CD14-positive monocyte (primary cell): ENCODE measurements at regions not wholly inside any gene's neighbourhood (a gene's known extent, or its start where the extent isn't known, plus 50 kb on each side); places are given as distances from the start of the nearest gene placed in this dataset.

Source experiments
- DNase-seq, 3 donors: peaks; one replicate each; pipeline ENCODE4 v3.0.0-alpha.2; 2011 to 2022
- H2AFZ ChIP-seq: 2 replicates; pipeline ENCODE4 v1.6.0; 2012; ENCODE audit warnings: mild to moderate bottlenecking, low read depth, low read length, inconsistent platforms; ENCODE audit not compliant: insufficient read depth, poor library complexity, severe bottlenecking
- H3K27ac ChIP-seq, 2 donors: 1 replicate in 1 of 2; 2 replicates in 1 of 2; pipeline ENCODE4 v1.5.1; 2012 to 2013; ENCODE audit warnings: low read length in 2 of 2, control low read depth in 1 of 2, inconsistent platforms in 1 of 2, low read depth in 1 of 2, mild to moderate bottlenecking in 1 of 2
- H3K27me3 ChIP-seq, 2 donors: one replicate each; pipeline versions ENCODE4 v1.6.0 to v1.6.1; 2011 to 2013; ENCODE audit warnings: low read length in 2 of 2; ENCODE audit not compliant: control insufficient read depth in 2 of 2, insufficient read depth in 2 of 2
- H3K36me3 ChIP-seq, 2 donors: replicated peaks in 1 of 2; 1 replicate in 1 of 2; 2 replicates in 1 of 2; pipeline versions ENCODE4 v1.5.1 to v1.6.1; 2012 to 2013; ENCODE audit warnings: low read length in 2 of 2, control low read depth in 1 of 2, inconsistent platforms in 1 of 2, mild to moderate bottlenecking in 1 of 2; ENCODE audit not compliant: insufficient read depth in 2 of 2, control insufficient read depth in 1 of 2
- H3K4me1 ChIP-seq, 2 donors: 1 replicate in 1 of 2; 2 replicates in 1 of 2; pipeline versions ENCODE4 v1.5.1 to v1.6.1; 2012 to 2013; ENCODE audit warnings: low read length in 2 of 2, control low read depth in 1 of 2, inconsistent platforms in 1 of 2, mild to moderate bottlenecking in 1 of 2, moderate library complexity in 1 of 2; ENCODE audit not compliant: insufficient read depth in 2 of 2, control insufficient read depth in 1 of 2
- H3K4me2 ChIP-seq: replicated peaks from 2 replicates; pipeline ENCODE3; 2012; ENCODE audit warnings: low read length, moderate library complexity, mild to moderate bottlenecking; ENCODE audit not compliant: poor library complexity, severe bottlenecking; ENCODE audit errors: extremely low read depth
- H3K4me3 ChIP-seq, 3 experiments: fragments of 200-600 bp in 1 of 3; sonication (generic) in 1 of 3; replicated peaks in 1 of 3; 1 replicate in 2 of 3; 2 replicates in 1 of 3; pipeline ENCODE4 v1.5.1; 2011 to 2013; ENCODE audit warnings: low read length in 3 of 3, mild to moderate bottlenecking in 3 of 3, control low read depth in 2 of 3, low read depth in 2 of 3, inconsistent platforms in 1 of 3, moderate library complexity in 1 of 3
- H3K79me2 ChIP-seq: 2 replicates; pipeline ENCODE4 v1.6.0; 2012; ENCODE audit warnings: mild to moderate bottlenecking, control low read depth, inconsistent platforms, low read length, moderate library complexity; ENCODE audit not compliant: insufficient read depth
- H3K9ac ChIP-seq: 2 replicates; pipeline ENCODE4 v1.6.0; 2017; ENCODE audit warnings: low read length, mild to moderate bottlenecking; ENCODE audit not compliant: insufficient read depth, poor library complexity, severe bottlenecking
- H3K9me3 ChIP-seq, 2 donors: replicated peaks in 1 of 2; 1 replicate in 1 of 2; 2 replicates in 1 of 2; pipeline versions ENCODE4 v1.5.1 to v1.6.1; 2012 to 2013; ENCODE audit warnings: low read length in 2 of 2, control low read depth in 1 of 2; ENCODE audit not compliant: control insufficient read depth in 1 of 2, insufficient read depth in 1 of 2
- H4K20me1 ChIP-seq: 2 replicates; pipeline ENCODE4 v1.6.0; 2012; ENCODE audit warnings: mild to moderate bottlenecking, low read length, control low read depth, moderate library complexity; ENCODE audit not compliant: insufficient read depth
- H3K27ac Mint-ChIP-seq, 7 donors: one replicate each; pipeline ENCODE4 v1.8.0; 2020; ENCODE audit warnings: mild to moderate bottlenecking in 7 of 7, mixed read lengths in 7 of 7, moderate library complexity in 6 of 7, inconsistent platforms in 2 of 7
- H3K27me3 Mint-ChIP-seq, 3 donors: one replicate each; pipeline ENCODE4 v1.8.0; 2021 to 2022; ENCODE audit warnings: low read depth in 3 of 3, mild to moderate bottlenecking in 3 of 3, mixed read lengths in 3 of 3, moderate library complexity in 3 of 3, inconsistent platforms in 1 of 3
- H3K36me3 Mint-ChIP-seq, 2 donors: one replicate each; pipeline ENCODE4 v1.8.0; 2020; ENCODE audit warnings: mixed read lengths in 2 of 2, inconsistent platforms in 1 of 2, mild to moderate bottlenecking in 1 of 2
- H3K4me1 Mint-ChIP-seq: one replicate; pipeline ENCODE4 v1.8.0; 2020; ENCODE audit warnings: mild to moderate bottlenecking, mixed read lengths
- H3K4me3 Mint-ChIP-seq, 2 donors: one replicate each; pipeline ENCODE4 v1.8.0; 2020; ENCODE audit warnings: mild to moderate bottlenecking in 2 of 2, mixed read lengths in 2 of 2, moderate library complexity in 1 of 2
- H3K9me3 Mint-ChIP-seq, 7 donors: one replicate each; pipeline ENCODE4 v1.8.0; 2020 to 2022; ENCODE audit warnings: mixed read lengths in 7 of 7, mild to moderate bottlenecking in 6 of 7, moderate library complexity in 6 of 7, inconsistent platforms in 2 of 7
- WGBS: methylation state at CpG from one replicate; pipeline ENCODE4 v1.1.5; 2013; ENCODE audit warnings: missing lambda C conversion rate; ENCODE audit not compliant: insufficient coverage; 5-methylcytosine and 5-hydroxymethylcytosine counted together
- intact Hi-C, 2 donors: fragments of 100-400 bp; cut with micrococcal nuclease; formaldehyde crosslinking; loops; one replicate each; pipeline versions ENCODE4 v1.15.0 to v1.15.1; 2023
- TF ChIP-seq, protein P1 (sequence below): fragments of 200-600 bp; IDR thresholded peaks from one replicate; pipeline ENCODE4 v1.8.0; 2022; ENCODE audit warnings: antibody characterized with exemption, mild to moderate bottlenecking

DNA sequence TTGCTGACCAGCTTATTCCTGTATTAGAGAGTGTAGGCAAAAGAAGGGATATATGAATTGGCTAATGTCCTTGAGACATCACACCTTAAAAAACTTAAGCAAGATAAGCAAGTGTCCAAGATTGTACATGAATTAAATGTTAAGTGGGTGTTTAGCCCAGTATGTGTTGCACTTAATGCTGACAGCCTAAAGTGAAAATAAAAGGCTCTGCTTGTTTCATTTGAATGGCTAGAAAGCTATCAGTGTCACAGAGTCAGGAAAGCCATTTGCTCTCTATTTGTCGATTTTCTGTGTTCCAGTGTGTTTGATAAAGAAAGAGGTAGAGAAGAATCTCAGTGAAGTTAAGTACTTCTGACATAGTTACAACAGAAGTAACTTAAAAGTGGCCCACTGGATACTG is 744.9 kb downstream of the ANKRD7 start:
- Mint-ChIP-seq H3K4me1 (no peaks in the 10 kb centered on the region), H3K36me3 (no peaks in the 10 kb centered on the region), H3K9me3 (no peaks in the 10 kb centered on the region), H3K27ac (no peak overlapping the region), H3K4me3 (no peak overlapping the region), H3K27me3 (peaks cover 0 to 2% (median 2%) of the 10 kb centered on the region in 3 donors)
- H3K4me3 ChIP-seq: no peak overlapping the region
- H3K4me2 ChIP-seq: no peak overlapping the region
- no peak overlapping the region for H3K27ac ChIP-seq
- TF ChIP-seq, protein P1, sequence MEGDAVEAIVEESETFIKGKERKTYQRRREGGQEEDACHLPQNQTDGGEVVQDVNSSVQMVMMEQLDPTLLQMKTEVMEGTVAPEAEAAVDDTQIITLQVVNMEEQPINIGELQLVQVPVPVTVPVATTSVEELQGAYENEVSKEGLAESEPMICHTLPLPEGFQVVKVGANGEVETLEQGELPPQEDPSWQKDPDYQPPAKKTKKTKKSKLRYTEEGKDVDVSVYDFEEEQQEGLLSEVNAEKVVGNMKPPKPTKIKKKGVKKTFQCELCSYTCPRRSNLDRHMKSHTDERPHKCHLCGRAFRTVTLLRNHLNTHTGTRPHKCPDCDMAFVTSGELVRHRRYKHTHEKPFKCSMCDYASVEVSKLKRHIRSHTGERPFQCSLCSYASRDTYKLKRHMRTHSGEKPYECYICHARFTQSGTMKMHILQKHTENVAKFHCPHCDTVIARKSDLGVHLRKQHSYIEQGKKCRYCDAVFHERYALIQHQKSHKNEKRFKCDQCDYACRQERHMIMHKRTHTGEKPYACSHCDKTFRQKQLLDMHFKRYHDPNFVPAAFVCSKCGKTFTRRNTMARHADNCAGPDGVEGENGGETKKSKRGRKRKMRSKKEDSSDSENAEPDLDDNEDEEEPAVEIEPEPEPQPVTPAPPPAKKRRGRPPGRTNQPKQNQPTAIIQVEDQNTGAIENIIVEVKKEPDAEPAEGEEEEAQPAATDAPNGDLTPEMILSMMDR: no peak
- H3K27me3 ChIP-seq: no peaks in the 10 kb centered on the region
- no peaks in the 10 kb centered on the region for H3K36me3 ChIP-seq
- H2AFZ ChIP-seq: no peak overlapping the region
- H3K9ac ChIP-seq: no peak overlapping the region
- H4K20me1 ChIP-seq: no peaks in the 10 kb centered on the region
- H3K9me3 ChIP-seq: no peaks in the 10 kb centered on the region
- H3K79me2 ChIP-seq: no peaks in the 10 kb centered on the region
- no CpG with 5 or more reads among the region's 1 CpG for WGBS
- intact Hi-C loops: no loop called here
- no peaks in the 10 kb centered on the region for H3K4me1 ChIP-seq
- no peak for DNase-seq

DNA sequence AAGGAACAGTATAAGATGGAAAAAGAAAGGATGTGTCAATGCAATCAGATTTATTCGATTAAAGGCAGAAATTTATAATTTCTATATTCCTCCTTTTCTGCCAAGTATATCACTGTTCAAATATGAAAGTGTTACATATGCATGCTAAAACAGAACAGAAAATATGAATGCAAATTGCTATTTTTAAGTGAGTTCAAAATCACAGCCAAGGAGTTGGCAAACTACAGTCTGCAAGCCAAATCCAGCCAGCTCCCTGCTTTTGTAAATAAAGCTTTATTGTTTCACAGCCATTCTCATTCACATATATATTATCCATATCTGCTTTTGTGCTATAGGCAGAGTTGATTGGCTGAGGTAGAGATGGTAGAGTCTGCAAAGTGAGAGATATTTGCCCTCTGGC is 747.2 kb downstream of the ANKRD7 start:
- no peak overlapping the region for H3K27ac Mint-ChIP-seq
- Histone ChIP-seq H3K4me1 (no peaks in the 10 kb centered on the region), H3K9me3 (no peaks in the 10 kb centered on the region), H3K4me3 (no peak overlapping the region), H3K79me2 (no peaks in the 10 kb centered on the region), H3K27ac (no peak overlapping the region), H3K4me2 (no peak overlapping the region), H3K36me3 (no peaks in the 10 kb centered on the region), H3K27me3 (no peaks in the 10 kb centered on the region), H4K20me1 (no peaks in the 10 kb centered on the region), H3K9ac (no peak overlapping the region), H2AFZ (no peak overlapping the region)
- no CpG with 5 or more reads among the region's 1 CpG for WGBS
- no peak for DNase-seq
- H3K4me3 Mint-ChIP-seq: no peak overlapping the region
- no peaks in the 10 kb centered on the region for H3K9me3 Mint-ChIP-seq
- H3K27me3 Mint-ChIP-seq: peaks cover 0 to 2% (median 2%) of the 10 kb centered on the region in 3 donors
- intact Hi-C loops: no loop called here
- TF ChIP-seq, protein P1: no peak
- H3K36me3 Mint-ChIP-seq: no peaks in the 10 kb centered on the region
- no peaks in the 10 kb centered on the region for H3K4me1 Mint-ChIP-seq
